ENCODE measurements at regions not wholly inside any gene's neighbourhood (a gene's known extent, or its start where the extent isn't known, plus 50 kb on each side); places are given as distances from the start of the nearest gene placed in this dataset.

- no peak for TF ChIP-seq CTCF (IDR thresholded peaks at IDR 0.05; ENCODE audit: low read length)
- TF ChIP-seq EZH2 (IDR thresholded peaks at IDR 0.05; ENCODE audit: borderline replicate concordance, low read length), result no peak
Observed at GRCh38 chr3:124431331-124431994, 298.8 kb upstream of the UMPS start.
